Right atrium auricular region (tissue), 2 donors: ENCODE measurements at regions not wholly inside any gene's neighbourhood (a gene's known extent, or its start where the extent isn't known, plus 50 kb on each side); places are given as distances from the start of the nearest gene placed in this dataset.

ENCODE experiments used
- DNase-seq: peaks from one replicate; pipeline ENCODE4 v3.0.0-alpha.2; 2019; ENCODE audit warnings: low spot score
- H3K27ac ChIP-seq, 2 donors: fragments of 200-600 bp; sonication (generic); 1 replicate in 1 of 2; 2 replicates in 1 of 2; pipeline ENCODE4 v1.5.1; 2016 to 2019
- H3K27me3 ChIP-seq, 2 donors: fragments of 200-600 bp; sonication (generic); one replicate each; pipeline versions ENCODE4 v1.5.1 to v1.6.0; 2017 to 2019
- H3K36me3 ChIP-seq: fragments of 200-600 bp; sonication (generic); one replicate; pipeline ENCODE4 v1.5.1; 2016
- H3K4me1 ChIP-seq, 2 donors: fragments of 200-600 bp; sonication (generic); one replicate each; pipeline versions ENCODE4 v1.5.1 to v1.6.0; 2017 to 2019
- H3K4me3 ChIP-seq, 2 donors: fragments of 200-600 bp; sonication (generic); 1 replicate in 1 of 2; 2 replicates in 1 of 2; pipeline ENCODE4 v1.5.1; 2017 to 2019; ENCODE audit warnings: mild to moderate bottlenecking in 1 of 2, moderate library complexity in 1 of 2
- H3K9me3 ChIP-seq, 2 donors: fragments of 200-600 bp; sonication (generic); one replicate each; pipeline ENCODE4 v1.5.1; 2019
- TF ChIP-seq, protein P1 (sequence below), 2 donors: fragments of 200-600 bp; sonication (generic); IDR thresholded peaks; one replicate each; pipeline ENCODE4 v1.5.1; 2019; ENCODE audit warnings: antibody characterized with exemption in 2 of 2

DNA sequence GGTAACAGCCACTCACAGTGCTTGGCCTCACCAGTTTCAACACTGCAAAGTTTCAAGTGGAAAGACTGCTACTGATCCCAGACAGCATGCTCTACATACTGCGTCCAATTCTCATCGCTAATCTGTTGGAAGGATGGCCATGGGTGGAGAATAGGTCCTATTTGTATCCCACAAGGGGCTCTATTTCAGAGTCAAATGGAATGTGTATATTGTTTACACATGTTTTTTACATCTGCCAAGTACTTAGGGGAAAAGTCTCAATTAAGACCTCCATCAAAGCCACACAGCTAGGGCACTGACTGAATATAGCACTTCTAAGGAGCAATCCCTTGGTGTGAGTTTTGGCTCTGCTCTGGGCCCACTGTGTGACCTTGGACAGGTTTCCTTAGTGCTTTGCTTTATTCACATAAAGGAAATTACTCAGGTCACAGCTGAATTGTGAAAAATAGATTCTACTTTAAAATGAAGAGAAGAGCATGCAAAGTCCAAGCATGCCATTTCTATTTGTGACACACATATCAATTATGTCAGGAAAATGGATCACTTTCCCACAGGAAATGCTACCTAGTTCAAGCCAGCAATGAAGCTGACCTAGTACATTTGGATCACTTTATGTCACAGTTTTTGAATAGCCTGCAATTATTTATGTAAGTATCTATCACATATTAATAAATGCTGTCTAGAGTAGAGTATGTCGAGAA, 112.9 kb upstream of the STK17B start:
- Histone ChIP-seq H3K27me3 (no peaks in the 10 kb centered on the region), H3K9me3 (no peaks in the 10 kb centered on the region), H3K36me3 (no peaks in the 10 kb centered on the region), H3K4me3 (no peak overlapping the region), H3K4me1 (no peaks in the 10 kb centered on the region), H3K27ac (peak overlapping the region; percentile 17 to 34)
- no peak for DNase-seq
- TF ChIP-seq, protein P1, sequence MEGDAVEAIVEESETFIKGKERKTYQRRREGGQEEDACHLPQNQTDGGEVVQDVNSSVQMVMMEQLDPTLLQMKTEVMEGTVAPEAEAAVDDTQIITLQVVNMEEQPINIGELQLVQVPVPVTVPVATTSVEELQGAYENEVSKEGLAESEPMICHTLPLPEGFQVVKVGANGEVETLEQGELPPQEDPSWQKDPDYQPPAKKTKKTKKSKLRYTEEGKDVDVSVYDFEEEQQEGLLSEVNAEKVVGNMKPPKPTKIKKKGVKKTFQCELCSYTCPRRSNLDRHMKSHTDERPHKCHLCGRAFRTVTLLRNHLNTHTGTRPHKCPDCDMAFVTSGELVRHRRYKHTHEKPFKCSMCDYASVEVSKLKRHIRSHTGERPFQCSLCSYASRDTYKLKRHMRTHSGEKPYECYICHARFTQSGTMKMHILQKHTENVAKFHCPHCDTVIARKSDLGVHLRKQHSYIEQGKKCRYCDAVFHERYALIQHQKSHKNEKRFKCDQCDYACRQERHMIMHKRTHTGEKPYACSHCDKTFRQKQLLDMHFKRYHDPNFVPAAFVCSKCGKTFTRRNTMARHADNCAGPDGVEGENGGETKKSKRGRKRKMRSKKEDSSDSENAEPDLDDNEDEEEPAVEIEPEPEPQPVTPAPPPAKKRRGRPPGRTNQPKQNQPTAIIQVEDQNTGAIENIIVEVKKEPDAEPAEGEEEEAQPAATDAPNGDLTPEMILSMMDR (IDR thresholded peaks at IDR 0.05) = no peak

DNA sequence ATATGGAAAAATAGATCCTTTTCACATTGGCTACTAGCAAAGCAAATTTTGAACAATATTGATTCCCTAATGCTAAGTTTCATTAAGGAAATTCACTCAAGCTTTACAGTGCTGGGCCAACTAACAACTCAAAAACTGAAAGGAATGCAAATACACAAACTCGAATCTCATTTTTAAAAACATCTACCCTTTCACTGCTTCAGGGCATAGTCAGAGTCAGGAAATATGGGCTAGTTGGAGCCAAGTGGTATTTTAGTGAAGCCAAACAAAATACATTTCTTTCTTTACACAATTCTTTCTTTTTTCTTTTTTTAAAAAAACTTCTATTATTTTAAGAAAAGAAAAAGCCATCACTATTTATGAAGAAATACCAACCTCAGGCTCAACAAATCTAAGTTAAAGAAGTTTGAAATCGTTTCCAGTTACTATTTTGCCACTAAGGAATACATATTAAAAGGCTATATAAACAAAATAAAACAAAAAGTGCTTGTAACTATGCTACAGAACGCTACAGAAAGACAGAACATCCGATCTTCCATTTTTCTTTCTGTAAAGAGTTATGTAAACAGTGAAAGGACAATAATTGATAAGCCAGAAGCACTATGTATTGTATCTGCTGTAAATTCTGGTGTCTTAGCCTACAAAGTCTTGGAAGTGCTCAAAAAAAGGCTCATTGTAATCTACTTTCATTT, 113.6 kb upstream of the STK17B start:
- peaks cover 0 to 4% of the 10 kb centered on the region in 2 donors for H3K4me1 ChIP-seq
- TF ChIP-seq, protein P1 (IDR thresholded peaks at IDR 0.05) = no peak
- no peaks in the 10 kb centered on the region for H3K36me3 ChIP-seq
- no peak overlapping the region for H3K4me3 ChIP-seq
- peak overlapping the region in 1 of 2 donors; percentile 34 for H3K27ac ChIP-seq
- DNase-seq = no peak
- H3K9me3 ChIP-seq = no peaks in the 10 kb centered on the region
- no peaks in the 10 kb centered on the region for H3K27me3 ChIP-seq

DNA sequence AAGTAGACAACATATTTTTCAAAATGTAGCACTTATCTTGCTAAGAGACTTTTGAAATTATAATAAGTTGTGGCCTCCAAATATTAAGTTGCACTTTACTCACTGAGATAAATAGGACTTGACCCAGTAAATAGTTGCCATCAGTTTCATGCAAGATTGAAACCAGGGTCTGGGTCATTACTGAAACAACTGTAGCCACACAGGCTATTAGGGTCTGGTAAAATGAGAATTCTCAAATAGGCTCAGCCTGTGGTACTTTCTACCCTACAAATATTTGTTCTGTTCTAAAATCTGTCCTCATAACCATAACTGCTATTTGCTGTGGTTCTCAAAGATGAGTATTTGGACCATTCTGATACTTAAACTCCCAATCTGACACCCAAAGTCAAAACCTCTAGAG, 115.4 kb upstream of the STK17B start:
- Histone ChIP-seq H3K9me3 (no peaks in the 10 kb centered on the region), H3K27me3 (no peaks in the 10 kb centered on the region), H3K36me3 (no peaks in the 10 kb centered on the region), H3K27ac (no peak overlapping the region), H3K4me1 (peaks cover 0 to 9% of the 10 kb centered on the region in 2 donors), H3K4me3 (no peak overlapping the region)
- DNase-seq = no peak
- TF ChIP-seq, protein P1 (IDR thresholded peaks at IDR 0.05) = no peak

DNA sequence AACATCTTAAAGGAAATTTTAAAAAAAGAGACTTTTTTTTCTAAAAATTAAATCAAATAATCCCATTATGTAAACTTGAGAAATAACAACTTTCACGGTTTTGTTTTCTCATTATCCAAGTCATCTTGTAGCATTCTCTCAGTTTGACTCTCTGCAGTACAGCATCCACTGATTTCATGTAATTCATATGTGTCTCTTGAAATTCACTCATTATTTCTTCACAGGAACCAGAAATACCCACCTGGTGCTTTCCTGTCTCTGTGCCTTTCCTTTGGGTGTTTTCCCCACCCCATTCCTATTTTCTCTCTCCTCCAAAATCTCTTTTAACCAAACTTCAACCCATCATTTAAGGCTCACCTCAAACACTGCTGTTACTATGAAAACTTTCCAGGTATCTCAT, 116.1 kb upstream of the STK17B start:
- Histone ChIP-seq H3K36me3 (no peaks in the 10 kb centered on the region), H3K27ac (no peak overlapping the region), H3K4me3 (no peak overlapping the region), H3K9me3 (no peaks in the 10 kb centered on the region), H3K4me1 (peaks cover 0 to 14% of the 10 kb centered on the region in 2 donors), H3K27me3 (no peaks in the 10 kb centered on the region)
- TF ChIP-seq, protein P1 (IDR thresholded peaks at IDR 0.05) = no peak
- no peak for DNase-seq

DNA sequence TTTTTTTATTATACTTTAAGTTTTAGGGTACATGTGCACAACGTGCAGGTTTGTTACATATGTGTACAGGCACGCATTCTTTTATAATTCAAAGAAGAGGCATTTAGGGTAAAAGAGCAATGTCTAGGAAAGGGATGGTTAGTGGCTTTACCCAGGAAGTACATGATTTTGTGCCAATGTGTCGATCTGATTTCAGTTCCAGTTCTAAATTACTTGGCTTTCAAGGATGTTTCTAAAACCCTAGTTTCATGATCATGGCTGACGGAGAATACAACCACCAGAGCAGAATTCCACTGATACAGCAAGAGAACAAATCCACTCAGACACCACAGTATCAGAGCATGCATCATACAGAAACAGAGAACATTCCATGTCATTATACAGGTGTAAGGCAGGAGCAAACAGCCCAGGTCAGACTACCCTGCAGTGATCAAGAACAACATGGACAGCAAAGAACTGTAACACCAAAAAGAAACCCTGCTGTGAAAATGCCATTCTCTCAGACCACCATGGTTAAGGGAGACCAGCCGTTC, 116.7 kb upstream of the STK17B start:
- TF ChIP-seq, protein P1 (IDR thresholded peaks at IDR 0.05) = no peak
- Histone ChIP-seq H3K9me3 (no peaks in the 10 kb centered on the region), H3K4me3 (no peak overlapping the region), H3K4me1 (peaks cover 0 to 14% of the 10 kb centered on the region in 2 donors), H3K36me3 (no peaks in the 10 kb centered on the region), H3K27ac (no peak overlapping the region), H3K27me3 (no peaks in the 10 kb centered on the region)
- no peak for DNase-seq
